Globus pallidus (tissue), 1 donor: ENCODE measurements at regions not wholly inside any gene's neighbourhood (a gene's known extent, or its start where the extent isn't known, plus 50 kb on each side); places are given as distances from the start of the nearest gene placed in this dataset.

ENCODE experiments used
- DNase-seq: peaks from one replicate; pipeline ENCODE4 v3.0.0-alpha.2; 2015; ENCODE audit warnings: low spot score

- peak; percentile 4 for DNase-seq
Measured at GRCh38 chr3:64311424-64312061, 86.3 kb upstream of the PRICKLE2 start.

GRCh38 chr3:64308931-64309330, 83.7 kb upstream of the PRICKLE2 start:
- DNase-seq: no peak

GRCh38 chr3:64306745-64307144, 81.5 kb upstream of the PRICKLE2 start:
- DNase-seq: no peak

- DNase-seq: no peak
Measured at GRCh38 chr3:64305731-64306130, 80.5 kb upstream of the PRICKLE2 start.

GRCh38 chr3:64304828-64305410, 79.7 kb upstream of the PRICKLE2 start:
- no peak for DNase-seq

- DNase-seq: no peak
Measured at GRCh38 chr3:64303881-64304280, 78.6 kb upstream of the PRICKLE2 start.

- DNase-seq: no peak
Measured at GRCh38 chr3:64303401-64303800, 78.1 kb upstream of the PRICKLE2 start.

- no peak for DNase-seq
Measured at GRCh38 chr3:64301476-64301875, 76.2 kb upstream of the PRICKLE2 start.

GRCh38 chr3:64300790-64301423, 75.6 kb upstream of the PRICKLE2 start:
- no peak for DNase-seq

GRCh38 chr3:64299206-64299605, 73.9 kb upstream of the PRICKLE2 start:
- no peak for DNase-seq

- DNase-seq: no peak
Measured at GRCh38 chr3:64297563-64297962, 72.3 kb upstream of the PRICKLE2 start.

- no peak for DNase-seq
Measured at GRCh38 chr3:64295594-64295993, 70.3 kb upstream of the PRICKLE2 start.

- no peak for DNase-seq
Measured at GRCh38 chr3:64294771-64295170, 69.5 kb upstream of the PRICKLE2 start.

- no peak for DNase-seq
Measured at GRCh38 chr3:64293121-64293520, 67.9 kb upstream of the PRICKLE2 start.

GRCh38 chr3:64291956-64292355, 66.7 kb upstream of the PRICKLE2 start:
- no peak for DNase-seq

GRCh38 chr3:64291345-64291744, 66.1 kb upstream of the PRICKLE2 start:
- DNase-seq: no peak

- no peak for DNase-seq
Measured at GRCh38 chr3:64290864-64291263, 65.6 kb upstream of the PRICKLE2 start.

- DNase-seq: no peak
Measured at GRCh38 chr3:64290161-64290560, 64.9 kb upstream of the PRICKLE2 start.

GRCh38 chr3:64289622-64290021, 64.4 kb upstream of the PRICKLE2 start:
- DNase-seq: no peak

GRCh38 chr3:64278625-64279024, 53.4 kb upstream of the PRICKLE2 start:
- DNase-seq: no peak

GRCh38 chr3:64276131-64276530, 50.9 kb upstream of the PRICKLE2 start:
- no peak for DNase-seq
